GM19023 (cell line): ENCODE measurements at regions not wholly inside any gene's neighbourhood (a gene's known extent, or its start where the extent isn't known, plus 50 kb on each side); places are given as distances from the start of the nearest gene placed in this dataset.
"Not testable (repeated sequence)": the region's sequence is repeated elsewhere in the genome, so short reads cannot be mapped to it uniquely, and the experiment has no call there.

Source experiments
- ATAC-seq: cut with Tn5 transposase; IDR thresholded peaks from one replicate; pipeline ENCODE4 v1.9.1; 2021; ENCODE audit warnings: mild to moderate bottlenecking, moderate library complexity; ENCODE audit not compliant: unreplicated experiment

- ATAC-seq, result no peak
Observed at GRCh38 chr10:65367706-65368105, 1558.1 kb upstream of the LRRTM3 start.

GRCh38 chr10:65375528-65375927, 1550.3 kb upstream of the LRRTM3 start:
- no peak for ATAC-seq

- no peak for ATAC-seq
Observed at GRCh38 chr10:65377687-65378086, 1548.1 kb upstream of the LRRTM3 start.

GRCh38 chr10:65394502-65395297, 1531.1 kb upstream of the LRRTM3 start:
- no peak for ATAC-seq

GRCh38 chr10:65395631-65396030, 1530.2 kb upstream of the LRRTM3 start:
- ATAC-seq, result no peak

GRCh38 chr10:65396997-65397396, 1528.8 kb upstream of the LRRTM3 start:
- no peak for ATAC-seq

- ATAC-seq, result no peak
Observed at GRCh38 chr10:65408401-65408800, 1517.4 kb upstream of the LRRTM3 start.

- no peak for ATAC-seq
Observed at GRCh38 chr10:65413001-65413400, 1512.8 kb upstream of the LRRTM3 start.

- ATAC-seq, result no peak
Observed at GRCh38 chr10:65415318-65415717, 1510.5 kb upstream of the LRRTM3 start.

GRCh38 chr10:65416094-65416493, 1509.7 kb upstream of the LRRTM3 start:
- ATAC-seq, result no peak

- ATAC-seq, result no peak
Observed at GRCh38 chr10:65419629-65420028, 1506.2 kb upstream of the LRRTM3 start.

- no peak for ATAC-seq
Observed at GRCh38 chr10:65423043-65423442, 1502.8 kb upstream of the LRRTM3 start.

- ATAC-seq, result not testable (repeated sequence)
Observed at GRCh38 chr10:65429381-65429780, 1496.5 kb upstream of the LRRTM3 start.

- ATAC-seq, result no peak
Observed at GRCh38 chr10:65430979-65431378, 1494.9 kb upstream of the LRRTM3 start.

- ATAC-seq, result no peak
Observed at GRCh38 chr10:65470986-65471385, 1454.8 kb upstream of the LRRTM3 start.

GRCh38 chr10:65482848-65483247, 1443.0 kb upstream of the LRRTM3 start:
- no peak for ATAC-seq

GRCh38 chr10:65491799-65492198, 1434.0 kb upstream of the LRRTM3 start:
- no peak for ATAC-seq

GRCh38 chr10:65496541-65496940, 1429.3 kb upstream of the LRRTM3 start:
- ATAC-seq, result no peak

GRCh38 chr10:65497837-65498236, 1428.0 kb upstream of the LRRTM3 start:
- no peak for ATAC-seq

- ATAC-seq, result no peak
Observed at GRCh38 chr10:65500716-65501115, 1425.1 kb upstream of the LRRTM3 start.

- ATAC-seq, result peak; percentile 67
Observed at GRCh38 chr10:65501259-65501658, 1424.6 kb upstream of the LRRTM3 start.

GRCh38 chr10:65518379-65518778, 1407.5 kb upstream of the LRRTM3 start:
- ATAC-seq, result no peak

GRCh38 chr10:65528986-65529385, 1396.8 kb upstream of the LRRTM3 start:
- no peak for ATAC-seq
